Psoas muscle (tissue), 7 donors: ENCODE measurements at regions not wholly inside any gene's neighbourhood (a gene's known extent, or its start where the extent isn't known, plus 50 kb on each side); places are given as distances from the start of the nearest gene placed in this dataset.

ENCODE experiments used
- ATAC-seq, 4 donors: fragments of 200-7000 bp; cut with Tn5 transposase; one replicate each; pipeline ENCODE4 v1.9.1; 2020; ENCODE audit warnings: moderate library complexity in 3 of 4, mild to moderate bottlenecking in 2 of 4
- DNase-seq, 2 donors: peaks; one replicate each; pipeline ENCODE4 v3.0.0-alpha.2; 2020
- H3K27ac ChIP-seq: fragments of 200-600 bp; one replicate; pipeline ENCODE4 v1.8.0; 2022
- H3K27me3 ChIP-seq, 3 donors: fragments of 200-600 bp in 1 of 3; one replicate each; pipeline versions ENCODE4 v1.6.1 to v1.8.0; 2013 to 2022; ENCODE audit warnings: low read length in 2 of 3, mild to moderate bottlenecking in 2 of 3, moderate library complexity in 1 of 3; ENCODE audit not compliant: insufficient read depth in 3 of 3
- H3K36me3 ChIP-seq, 2 donors: fragments of 200-600 bp in 1 of 2; one replicate each; pipeline versions ENCODE4 v1.6.1 to v1.8.0; 2013 to 2022; ENCODE audit warnings: low read depth in 1 of 2, mild to moderate bottlenecking in 1 of 2, moderate library complexity in 1 of 2; ENCODE audit not compliant: insufficient read depth in 1 of 2
- H3K4me1 ChIP-seq: fragments of 200-600 bp; one replicate; pipeline ENCODE4 v1.8.0; 2022
- H3K4me3 ChIP-seq: fragments of 200-600 bp; one replicate; pipeline ENCODE4 v1.8.0; 2022; ENCODE audit warnings: mild to moderate bottlenecking
- H3K9me3 ChIP-seq: fragments of 200-600 bp; one replicate; pipeline ENCODE4 v1.8.0; 2022
- CTCF ChIP-seq: fragments of 200-600 bp; IDR thresholded peaks from one replicate; pipeline ENCODE4 v1.8.0; 2022; ENCODE audit warnings: antibody characterized with exemption
- WGBS, 3 donors: extraction: QIAGEN DNeasy Blood & Tissue Kit; methylation state at CpG; one replicate each; pipeline versions ENCODE4 v1.1.6 to v1.1.7; 2013; 5-methylcytosine and 5-hydroxymethylcytosine counted together
- intact Hi-C, 2 donors: fragments of 100-400 bp; cut with DNase I; formaldehyde crosslinking; loops; one replicate each; pipeline versions ENCODE4 v1.11.0 to v1.14.2; 2022
- donor health status: healthy with polysubstance abuse.
- donor health status: DM: no; HTN: no; CAD: no; lungs with moderate emphysema.
- donor health status: Bipolar disorder and iron deficiency.
- donor health status: healthy.
- donor health status: DM: yes; HTN: yes; CAD: no.
- donor health status: DM: no; HTN: no; CAD: no.
- donor health status: DM: yes; HTN: yes; CAD: no.

GRCh38 chr14:28143316-28143715 lies 623.3 kb upstream of the FOXG1 start:
- H3K4me3 ChIP-seq, result no peak overlapping the region
- no peak overlapping the region for H3K27ac ChIP-seq
- H3K9me3 ChIP-seq, result no peaks in the 10 kb centered on the region
- 34 to 52% (median 51%) methylated on average over 3 of the region's 3 CpGs for WGBS, 3 donors
- no peak for TF ChIP-seq CTCF
- H3K36me3 ChIP-seq, result no peaks in the 10 kb centered on the region
- H3K4me1 ChIP-seq, result no peaks in the 10 kb centered on the region
- H3K27me3 ChIP-seq, result no peaks in the 10 kb centered on the region
- intact Hi-C loops, result no loop called here
- DNase-seq, result no peak
- no peak for ATAC-seq

- Histone ChIP-seq H3K9me3 (no peaks in the 10 kb centered on the region), H3K27me3 (no peaks in the 10 kb centered on the region), H3K4me1 (no peaks in the 10 kb centered on the region), H3K27ac (no peak overlapping the region), H3K4me3 (no peak overlapping the region), H3K36me3 (no peaks in the 10 kb centered on the region)
- intact Hi-C loops, result no loop called here
- DNase-seq, result no peak
- TF ChIP-seq CTCF, result no peak
- 50 to 63% (median 58%) methylated on average over 3 of the region's 3 CpGs for WGBS, 3 donors
- no peak for ATAC-seq
These were observed 614.7 kb upstream of the FOXG1 start for GRCh38 chr14:28151926-28152325.

- Histone ChIP-seq H3K27ac (no peak overlapping the region), H3K4me3 (no peak overlapping the region), H3K9me3 (no peaks in the 10 kb centered on the region), H3K27me3 (no peaks in the 10 kb centered on the region), H3K4me1 (no peaks in the 10 kb centered on the region), H3K36me3 (no peaks in the 10 kb centered on the region)
- DNase-seq, result no peak
- TF ChIP-seq CTCF, result no peak
- intact Hi-C loops, result no loop called here
- 78 to 83% (median 81%) methylated on average over 4 of the region's 4 CpGs for WGBS, 3 donors
- no peak for ATAC-seq
These were observed 614.0 kb upstream of the FOXG1 start for GRCh38 chr14:28152453-28153044.

GRCh38 chr14:28157289-28157869 lies 609.2 kb upstream of the FOXG1 start:
- no peaks in the 10 kb centered on the region for H3K27me3 ChIP-seq
- no peaks in the 10 kb centered on the region for H3K36me3 ChIP-seq
- DNase-seq, result no peak
- intact Hi-C loops, result no loop called here
- ATAC-seq, result no peak
- 80 to 84% (median 80%) methylated on average over 14 of the region's 14 CpGs for WGBS, 3 donors
- H3K4me3 ChIP-seq, result no peak overlapping the region
- no peak overlapping the region for H3K27ac ChIP-seq
- no peaks in the 10 kb centered on the region for H3K9me3 ChIP-seq
- TF ChIP-seq CTCF, result no peak
- H3K4me1 ChIP-seq, result no peaks in the 10 kb centered on the region
